HepG2 (cell line): ENCODE measurements at regions not wholly inside any gene's neighbourhood (a gene's known extent, or its start where the extent isn't known, plus 50 kb on each side); places are given as distances from the start of the nearest gene placed in this dataset.

Source experiments
- ATAC-seq: fragments of 200-7000 bp; cut with Tn5 transposase; 3 replicates; pipeline ENCODE4 v1.9.1; 2020; ENCODE audit warnings: mild to moderate bottlenecking, moderate library complexity
- BruUV-seq: library from RNA; stranded (reverse); fragments of 400-500 nt; replicated peaks from 2 replicates; lab custom pipeline; 2021; lab: Mats Ljungman, UMichigan
- CTCF ChIA-PET: fragments of 300-600 bp; formaldehyde crosslinking; extraction: SDS; loops from one replicate; lab custom pipeline; 2021; ENCODE audit warnings: low total read pairs, inconsistent platforms, low intra/inter-chr PET ratio; lab: Yijun Ruan, JAX
- POLR2A ChIA-PET: fragments of 350-600 bp; sonication (Branson Sonifier 250); formaldehyde crosslinking; loops from one replicate; lab custom pipeline; 2020; ENCODE audit warnings: antibody characterized with exemption, inconsistent platforms; lab: Yijun Ruan, JAX
- DNase-seq: peaks from one replicate; pipeline ENCODE4 v3.0.0-alpha.2; 2015; ENCODE audit warnings: low spot score
- FAIRE-seq: peaks from 3 replicates; lab custom pipeline; 2011; peaks lifted over from hg19 to GRCh38; lab: Jason Lieb, UNC
- H2AFZ ChIP-seq: one replicate; pipeline ENCODE4 v1.6.1; 2011; ENCODE audit warnings: low read length, inconsistent platforms
- H3K27ac ChIP-seq: fragments of 300-600 bp; 3 replicates; pipeline ENCODE4 v1.8.0; 2011; ENCODE audit warnings: mixed run types, mild to moderate bottlenecking, mixed read lengths, low read length, inconsistent platforms; ENCODE audit not compliant: insufficient read depth; ENCODE audit errors: extremely low read length
- H3K27me3 ChIP-seq, 2 experiments: fragments of 200-600 bp in 1 of 2; 2 replicates in 1 of 2; 3 replicates in 1 of 2; pipeline versions ENCODE4 v1.6.0 to v1.8.0; 2011; ENCODE audit warnings: low read length in 2 of 2, mild to moderate bottlenecking in 2 of 2, moderate library complexity in 2 of 2, inconsistent platforms in 1 of 2; ENCODE audit not compliant: insufficient read depth in 2 of 2, control insufficient read depth in 1 of 2
- H3K36me3 ChIP-seq, 2 experiments: fragments of 200-600 bp in 1 of 2; replicated peaks in 1 of 2; 2 replicates in 1 of 2; 3 replicates in 1 of 2; pipeline versions ENCODE4 v1.5.1 to v1.8.0; 2011; ENCODE audit warnings: low read length in 2 of 2, inconsistent platforms in 1 of 2; ENCODE audit not compliant: insufficient read depth in 2 of 2, control insufficient read depth in 1 of 2
- H3K4me1 ChIP-seq: 2 replicates; pipeline ENCODE4 v1.5.1; 2012; ENCODE audit warnings: low read length, inconsistent platforms; ENCODE audit not compliant: insufficient read depth
- H3K4me2 ChIP-seq: 2 replicates; pipeline ENCODE4 v1.6.0; 2011; ENCODE audit warnings: low read depth, low read length, inconsistent platforms
- H3K4me3 ChIP-seq, 3 experiments: fragments of 200-600 bp in 1 of 3; sonication (generic), shearing (Covaris generic) in 1 of 3; replicated peaks in 1 of 3; 2 replicates each; pipeline ENCODE4 v1.5.1; 2011 to 2016; ENCODE audit warnings: low read length in 3 of 3, inconsistent platforms in 2 of 3, low read depth in 2 of 3, mild to moderate bottlenecking in 2 of 3, control low read depth in 1 of 3, mixed read lengths in 1 of 3; ENCODE audit not compliant: insufficient read depth in 1 of 3
- H3K79me2 ChIP-seq: one replicate; pipeline ENCODE4 v1.6.1; 2011; ENCODE audit warnings: low read length, inconsistent platforms; ENCODE audit not compliant: insufficient read depth
- H3K9ac ChIP-seq: 2 replicates; pipeline ENCODE4 v1.6.0; 2011; ENCODE audit warnings: mild to moderate bottlenecking, low read depth, low read length, inconsistent platforms; ENCODE audit not compliant: insufficient read depth
- H3K9me3 ChIP-seq: 2 replicates; pipeline ENCODE4 v1.5.1; 2012; ENCODE audit warnings: mild to moderate bottlenecking, low read length
- H4K20me1 ChIP-seq: 2 replicates; pipeline ENCODE4 v1.6.0; 2011; ENCODE audit warnings: inconsistent platforms, mild to moderate bottlenecking, low read length, moderate library complexity; ENCODE audit not compliant: insufficient read depth
- CSRNP1 ChIP-seq: sonication (generic); formaldehyde crosslinking; IDR thresholded peaks from 2 replicates; pipeline ENCODE4 v1.8.1; 2023; ENCODE audit warnings: mild to moderate bottlenecking, missing genetic modification reagents
- E2F2 ChIP-seq: sonication (generic); formaldehyde crosslinking; IDR thresholded peaks from 2 replicates; pipeline ENCODE4 v1.4.0; 2020; ENCODE audit warnings: missing genetic modification reagents, borderline replicate concordance
- LCORL ChIP-seq, 2 experiments: fragments of 450-650 bp in 1 of 2; sonication (generic) in 1 of 2; formaldehyde crosslinking in 1 of 2; IDR thresholded peaks; 2 replicates each; pipeline versions ENCODE4 v1.5.0 to v1.6.1; 2017 to 2020; ENCODE audit warnings: antibody characterized with exemption in 1 of 2, missing genetic modification reagents in 1 of 2
- MBNL3 ChIP-seq: fragments of 250-450 bp; sonication (Bioruptor Pico); conservative IDR thresholded peaks from 2 replicates; pipeline ENCODE4 v1.8.0; 2022; ENCODE audit warnings: mild to moderate bottlenecking, inconsistent platforms
- NCOA1 ChIP-seq: sonication (generic); formaldehyde crosslinking; IDR thresholded peaks from 2 replicates; pipeline ENCODE4 v1.9.0; 2021; ENCODE audit warnings: missing genetic modification reagents
- PITX1 ChIP-seq: sonication (generic); formaldehyde crosslinking; IDR thresholded peaks from 2 replicates; pipeline ENCODE4 v1.5.1; 2020; ENCODE audit warnings: mild to moderate bottlenecking, missing genetic modification reagents
- XRCC5 ChIP-seq: fragments of 200-400 bp; formaldehyde crosslinking; optimal IDR thresholded peaks from 2 replicates; pipeline ENCODE3; 2017; ENCODE audit warnings: mild to moderate bottlenecking, low read length
- ZBTB39 ChIP-seq: sonication (generic); formaldehyde crosslinking; IDR thresholded peaks from 2 replicates; pipeline ENCODE4 v1.5.0; 2020; ENCODE audit warnings: missing genetic modification reagents
- ZNF550 ChIP-seq: sonication (generic); formaldehyde crosslinking; IDR thresholded peaks from 2 replicates; pipeline ENCODE4 v1.4.0; 2020; ENCODE audit warnings: mild to moderate bottlenecking, missing genetic modification reagents, borderline replicate concordance
- ZNF772 ChIP-seq: sonication (generic); formaldehyde crosslinking; IDR thresholded peaks from 2 replicates; pipeline ENCODE4 v1.5.0; 2020; ENCODE audit warnings: mild to moderate bottlenecking, missing genetic modification reagents
- ZNF850 ChIP-seq: sonication (generic); formaldehyde crosslinking; conservative IDR thresholded peaks from 2 replicates; pipeline ENCODE4 v1.9.0; 2021; ENCODE audit warnings: mild to moderate bottlenecking, missing genetic modification reagents
- WGBS: methylation state at CpG from one replicate; pipeline ENCODE4 v1.1.6; 2017; ENCODE audit warnings: low lambda C conversion rate; 5-methylcytosine and 5-hydroxymethylcytosine counted together
- in situ Hi-C: cut with HindIII; loops from 2 replicates; pipeline ENCODE4 v1.10.0; 2017; ENCODE audit warnings: low pct_unique_long_range_greater_than_20kb; ENCODE audit not compliant: extremely low pct_ligation_motif_present
- intact Hi-C: fragments of 100-400 bp; cut with micrococcal nuclease; formaldehyde crosslinking; loops from one replicate; pipeline ENCODE4 v1.10.0; 2022; ENCODE audit not compliant: unreplicated experiment
- TF ChIP-seq, protein P1 (sequence below), 2 experiments: sonication (generic) in 1 of 2; formaldehyde crosslinking in 1 of 2; IDR thresholded peaks; 2 replicates each; pipeline versions ENCODE4 v1.6.1 to v1.9.0; 2014 to 2022; ENCODE audit warnings: antibody characterized with exemption in 1 of 2, borderline replicate concordance in 1 of 2, inconsistent platforms in 1 of 2, low read depth in 1 of 2, missing genetic modification reagents in 1 of 2
- TF ChIP-seq, protein P2 (sequence below): sonication (generic); formaldehyde crosslinking; IDR thresholded peaks from 2 replicates; pipeline ENCODE4 v1.4.0; 2020; ENCODE audit warnings: mild to moderate bottlenecking, missing genetic modification reagents

DNA sequence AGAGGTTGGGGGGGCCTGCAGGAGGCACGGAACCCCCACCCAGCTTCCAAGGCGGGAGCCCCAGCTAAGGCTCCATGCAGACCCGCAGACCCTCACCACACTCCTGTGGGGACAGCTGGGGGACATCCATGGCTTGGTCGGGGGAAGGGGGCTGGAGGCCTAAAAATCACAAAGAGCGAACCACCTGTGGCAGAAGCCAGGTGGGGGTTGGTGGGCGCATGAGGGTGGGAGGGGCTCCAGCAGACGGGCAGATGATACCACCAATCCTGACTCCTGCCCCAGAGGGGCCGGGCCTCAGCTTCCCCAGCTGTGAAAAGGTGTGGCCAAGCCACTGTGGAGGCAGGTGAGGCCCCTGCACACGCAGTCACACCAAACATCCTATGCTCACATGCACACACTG is 111.6 kb downstream of the FAM53A start:
- Histone ChIP-seq H3K27ac (no peak overlapping the region), H3K4me3 (no peak overlapping the region), H2AFZ (no peak overlapping the region), H3K9me3 (no peaks in the 10 kb centered on the region), H3K36me3 (no peaks in the 10 kb centered on the region), H3K27me3 (peaks cover 24 to 77% of the 10 kb centered on the region in 2 experiments; a peak in 4 of 5 replicates), H3K79me2 (no peaks in the 10 kb centered on the region), H3K4me1 (peaks cover 3% of the 10 kb centered on the region; the same call in 1 of the 2 replicates), H3K4me2 (no peak overlapping the region), H4K20me1 (no peaks in the 10 kb centered on the region), H3K9ac (no peak overlapping the region)
- intact Hi-C loops, result no loop called here
- no peak for ATAC-seq
- BruUV-seq, result no TSS peak
- POLR2A ChIA-PET, result no interaction called here
- whole genome bisulfite sequencing, result 35% methylated on average over 8 of the region's 9 CpGs
- no peak for FAIRE-seq
- no peak for DNase-seq
- in situ Hi-C loops, result no loop called here
- CTCF ChIA-PET, result no interaction called here
- no peak for TF ChIP-seq XRCC5
- TF ChIP-seq MBNL3 (CRISPR knock-in tag), result no peak
- TF ChIP-seq ZBTB39 (CRISPR knock-in tag), result no peak
- TF ChIP-seq NCOA1 (CRISPR knock-in tag), result no peak
- no peak for TF ChIP-seq E2F2
- TF ChIP-seq, protein P1, sequence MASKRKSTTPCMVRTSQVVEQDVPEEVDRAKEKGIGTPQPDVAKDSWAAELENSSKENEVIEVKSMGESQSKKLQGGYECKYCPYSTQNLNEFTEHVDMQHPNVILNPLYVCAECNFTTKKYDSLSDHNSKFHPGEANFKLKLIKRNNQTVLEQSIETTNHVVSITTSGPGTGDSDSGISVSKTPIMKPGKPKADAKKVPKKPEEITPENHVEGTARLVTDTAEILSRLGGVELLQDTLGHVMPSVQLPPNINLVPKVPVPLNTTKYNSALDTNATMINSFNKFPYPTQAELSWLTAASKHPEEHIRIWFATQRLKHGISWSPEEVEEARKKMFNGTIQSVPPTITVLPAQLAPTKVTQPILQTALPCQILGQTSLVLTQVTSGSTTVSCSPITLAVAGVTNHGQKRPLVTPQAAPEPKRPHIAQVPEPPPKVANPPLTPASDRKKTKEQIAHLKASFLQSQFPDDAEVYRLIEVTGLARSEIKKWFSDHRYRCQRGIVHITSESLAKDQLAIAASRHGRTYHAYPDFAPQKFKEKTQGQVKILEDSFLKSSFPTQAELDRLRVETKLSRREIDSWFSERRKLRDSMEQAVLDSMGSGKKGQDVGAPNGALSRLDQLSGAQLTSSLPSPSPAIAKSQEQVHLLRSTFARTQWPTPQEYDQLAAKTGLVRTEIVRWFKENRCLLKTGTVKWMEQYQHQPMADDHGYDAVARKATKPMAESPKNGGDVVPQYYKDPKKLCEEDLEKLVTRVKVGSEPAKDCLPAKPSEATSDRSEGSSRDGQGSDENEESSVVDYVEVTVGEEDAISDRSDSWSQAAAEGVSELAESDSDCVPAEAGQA (IDR thresholded peaks at IDR 0.05; ENCODE audit: low read depth), result no peak
- TF ChIP-seq, protein P1 (CRISPR knock-in tag; IDR thresholded peaks at IDR 0.05; ENCODE audit: borderline replicate concordance), result no peak
- TF ChIP-seq ZNF772 (CRISPR knock-in tag), result no peak
- TF ChIP-seq CSRNP1 (CRISPR knock-in tag), result no peak
- no peak for TF ChIP-seq ZNF850 (CRISPR knock-in tag)
- no peak for TF ChIP-seq PITX1 (CRISPR knock-in tag)
- no peak for TF ChIP-seq LCORL (IDR thresholded peaks at IDR 0.05)
- TF ChIP-seq LCORL (CRISPR knock-in tag; IDR thresholded peaks at IDR 0.05), result no peak
- TF ChIP-seq ZNF550, result no peak
- TF ChIP-seq, protein P2, sequence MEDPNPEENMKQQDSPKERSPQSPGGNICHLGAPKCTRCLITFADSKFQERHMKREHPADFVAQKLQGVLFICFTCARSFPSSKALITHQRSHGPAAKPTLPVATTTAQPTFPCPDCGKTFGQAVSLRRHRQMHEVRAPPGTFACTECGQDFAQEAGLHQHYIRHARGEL (CRISPR knock-in tag), result no peak
